Tibial artery (tissue), 4 donors: ENCODE measurements at regions not wholly inside any gene's neighbourhood (a gene's known extent, or its start where the extent isn't known, plus 50 kb on each side); places are given as distances from the start of the nearest gene placed in this dataset.

ENCODE experiments used
- DNase-seq, 2 donors: peaks; one replicate each; pipeline ENCODE4 v3.0.0-alpha.2; 2019
- H3K27ac ChIP-seq, 2 donors: fragments of 200-600 bp; sonication (generic) in 1 of 2; 1 replicate in 1 of 2; 2 replicates in 1 of 2; pipeline ENCODE4 v1.5.1; 2018 to 2019; ENCODE audit warnings: mild to moderate bottlenecking in 1 of 2
- H3K27me3 ChIP-seq, 2 donors: fragments of 200-600 bp; sonication (generic) in 1 of 2; one replicate each; pipeline versions ENCODE4 v1.5.1 to v1.6.0; 2016 to 2019
- H3K36me3 ChIP-seq, 3 donors: fragments of 200-600 bp; sonication (generic) in 2 of 3; one replicate each; pipeline ENCODE4 v1.5.1; 2016 to 2019; ENCODE audit warnings: mild to moderate bottlenecking in 2 of 3
- H3K4me1 ChIP-seq, 4 donors: fragments of 200-600 bp; sonication (generic) in 2 of 4; 1 replicate in 3 of 4; 2 replicates in 1 of 4; pipeline ENCODE4 v1.5.1; 2016 to 2019
- H3K4me3 ChIP-seq, 2 donors: fragments of 200-600 bp; sonication (generic) in 1 of 2; 1 replicate in 1 of 2; 2 replicates in 1 of 2; pipeline ENCODE4 v1.5.1; 2018 to 2019; ENCODE audit warnings: mild to moderate bottlenecking in 2 of 2
- H3K9me3 ChIP-seq, 3 donors: fragments of 200-600 bp; sonication (generic) in 1 of 3; one replicate each; pipeline ENCODE4 v1.5.1; 2016 to 2019
- CTCF ChIP-seq, 2 experiments: fragments of 200-600 bp in 1 of 2; fragments of 450-650 bp in 1 of 2; IDR thresholded peaks; one replicate each; pipeline ENCODE4 v1.5.1; 2017 to 2019; ENCODE audit warnings: antibody characterized with exemption in 2 of 2, mild to moderate bottlenecking in 1 of 2, moderate library complexity in 1 of 2
- intact Hi-C: fragments of 100-400 bp; cut with DNase I; formaldehyde crosslinking; loops from one replicate; pipeline ENCODE4 v1.15.0; 2023; ENCODE audit warnings: low total_unique reads

DNA sequence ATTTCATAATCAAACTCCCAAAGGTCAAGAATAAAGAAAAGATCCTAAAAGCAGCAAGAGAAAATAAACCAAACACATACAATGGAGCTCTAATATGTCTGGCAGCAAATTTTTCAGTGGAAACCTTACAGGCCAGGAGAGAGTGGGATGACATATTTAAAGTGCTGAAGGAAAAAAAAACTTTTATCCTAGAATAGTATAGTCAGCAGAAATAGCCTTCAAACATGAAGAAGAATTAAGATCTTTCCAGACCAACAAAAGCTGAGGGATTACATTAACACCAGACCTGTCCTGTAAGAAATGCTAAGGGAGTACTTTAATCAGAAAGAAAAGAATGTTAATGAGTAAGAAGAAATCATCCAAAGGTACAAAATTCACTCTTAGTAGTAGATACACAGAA is 215.7 kb upstream of the IGF1 start:
- Histone ChIP-seq H3K4me3 (no peak overlapping the region), H3K36me3 (no peaks in the 10 kb centered on the region), H3K4me1 (no peaks in the 10 kb centered on the region), H3K9me3 (no peaks in the 10 kb centered on the region), H3K27me3 (no peaks in the 10 kb centered on the region), H3K27ac (no peak overlapping the region)
- no peak for TF ChIP-seq CTCF (IDR thresholded peaks at IDR 0.05)
- intact Hi-C loops: no loop called here
- no peak for DNase-seq

DNA sequence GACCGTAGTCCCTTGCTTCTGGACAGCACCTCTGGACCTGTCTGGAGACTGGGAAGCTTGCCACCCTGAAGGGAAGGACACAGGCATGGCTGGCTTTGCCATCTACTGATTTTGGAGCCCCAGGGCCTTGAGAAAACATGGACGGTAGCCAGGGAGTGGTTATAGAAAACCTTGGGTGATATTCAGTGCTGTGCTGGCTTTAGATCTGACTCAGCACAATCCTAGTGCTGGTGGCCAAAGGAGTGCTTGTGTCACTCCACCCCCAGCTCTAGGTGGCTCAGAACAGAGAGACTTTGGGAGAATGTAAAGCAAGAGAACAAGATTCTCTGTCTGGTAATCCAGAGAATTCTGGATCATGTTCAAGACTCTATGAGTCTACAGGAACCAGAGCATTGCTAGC is 214.5 kb upstream of the IGF1 start:
- H3K27me3 ChIP-seq: no peaks in the 10 kb centered on the region
- no peaks in the 10 kb centered on the region for H3K4me1 ChIP-seq
- H3K36me3 ChIP-seq: no peaks in the 10 kb centered on the region
- no peak overlapping the region for H3K4me3 ChIP-seq
- TF ChIP-seq CTCF (IDR thresholded peaks at IDR 0.05): no peak
- intact Hi-C loops: no loop called here
- H3K27ac ChIP-seq: no peak overlapping the region
- no peak for DNase-seq
- H3K9me3 ChIP-seq: no peaks in the 10 kb centered on the region

DNA sequence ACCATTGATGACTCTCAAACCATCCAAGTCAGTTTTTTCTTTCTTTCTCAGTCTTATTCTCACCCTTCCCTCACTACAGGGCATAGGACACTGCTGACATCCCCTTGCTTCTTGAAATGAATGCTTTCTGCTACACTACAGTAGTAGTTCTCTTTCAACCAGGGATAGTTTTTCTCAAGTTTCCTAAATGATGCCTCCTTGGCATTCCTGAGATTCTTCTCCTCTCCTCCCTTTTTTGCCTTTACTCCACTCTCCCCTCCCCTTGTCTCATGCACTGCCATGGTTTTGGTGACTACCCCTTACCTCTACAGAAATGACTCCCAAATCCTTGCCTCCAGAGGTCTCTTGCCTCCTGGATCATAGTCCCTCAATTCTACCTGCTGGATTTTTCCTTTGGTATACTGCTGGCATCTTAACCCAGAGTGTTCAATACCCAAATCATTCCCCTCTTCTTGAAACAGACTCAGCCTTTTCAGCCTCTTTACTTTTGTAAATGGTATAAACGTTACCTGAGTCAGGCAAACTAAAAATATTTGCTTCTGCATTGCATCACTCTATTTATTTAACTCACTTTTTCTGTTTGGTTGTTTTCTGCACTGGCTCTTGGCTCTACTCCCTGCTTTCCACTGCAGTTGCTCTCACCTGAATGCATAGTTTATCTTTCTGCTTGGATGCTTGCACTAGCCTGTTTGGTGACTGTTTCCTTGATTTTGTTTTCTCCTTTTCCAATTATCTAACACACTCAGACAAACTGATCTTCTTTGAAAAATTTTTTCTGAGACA is 211.6 kb upstream of the IGF1 start:
- no peak for DNase-seq
- no peaks in the 10 kb centered on the region for H3K9me3 ChIP-seq
- no peak overlapping the region for H3K4me3 ChIP-seq
- no peaks in the 10 kb centered on the region for H3K36me3 ChIP-seq
- H3K27ac ChIP-seq: no peak overlapping the region
- no peak for TF ChIP-seq CTCF (IDR thresholded peaks at IDR 0.05)
- intact Hi-C loops: no loop called here
- H3K4me1 ChIP-seq: no peaks in the 10 kb centered on the region
- H3K27me3 ChIP-seq: no peaks in the 10 kb centered on the region

GRCh38 chr12:102690253-102690652 is 209.9 kb upstream of the IGF1 start:
- intact Hi-C loops: no loop called here
- Histone ChIP-seq H3K36me3 (no peaks in the 10 kb centered on the region), H3K4me3 (no peak overlapping the region), H3K27ac (no peak overlapping the region), H3K4me1 (no peaks in the 10 kb centered on the region), H3K9me3 (no peaks in the 10 kb centered on the region), H3K27me3 (no peaks in the 10 kb centered on the region)
- DNase-seq: no peak
- TF ChIP-seq CTCF (IDR thresholded peaks at IDR 0.05): no peak

DNA sequence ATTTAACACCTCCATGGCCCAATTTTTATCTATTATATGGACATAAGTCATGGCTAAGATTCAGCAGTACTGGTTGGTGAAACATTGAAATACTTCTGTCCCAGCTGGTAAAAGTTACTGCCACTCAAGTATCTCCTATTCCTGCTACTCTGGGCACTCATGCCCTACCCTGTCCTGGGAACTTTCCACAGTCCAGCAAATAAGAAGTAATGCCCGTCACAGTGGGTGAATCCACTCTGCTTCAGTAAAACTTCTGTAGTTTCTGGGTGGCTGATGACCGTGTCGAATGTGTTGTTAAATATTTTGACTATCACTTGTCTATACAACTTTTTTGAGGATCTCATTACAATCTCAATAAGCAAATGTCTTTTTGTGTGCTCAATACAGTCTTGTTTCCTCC is 209.3 kb upstream of the IGF1 start:
- intact Hi-C loops: no loop called here
- Histone ChIP-seq H3K4me1 (no peaks in the 10 kb centered on the region), H3K27ac (no peak overlapping the region), H3K36me3 (no peaks in the 10 kb centered on the region), H3K27me3 (no peaks in the 10 kb centered on the region), H3K9me3 (no peaks in the 10 kb centered on the region), H3K4me3 (no peak overlapping the region)
- DNase-seq: no peak
- no peak for TF ChIP-seq CTCF (IDR thresholded peaks at IDR 0.05)

- Histone ChIP-seq H3K4me3 (no peak overlapping the region), H3K4me1 (no peaks in the 10 kb centered on the region), H3K27me3 (no peaks in the 10 kb centered on the region), H3K27ac (no peak overlapping the region), H3K9me3 (no peaks in the 10 kb centered on the region), H3K36me3 (no peaks in the 10 kb centered on the region)
- DNase-seq: no peak
- TF ChIP-seq CTCF (IDR thresholded peaks at IDR 0.05): no peak
- intact Hi-C loops: no loop called here
Measured at GRCh38 chr12:102687523-102687922, 207.2 kb upstream of the IGF1 start.
